Renal pelvis (tissue), 1 donor: ENCODE measurements at regions not wholly inside any gene's neighbourhood (a gene's known extent, or its start where the extent isn't known, plus 50 kb on each side); places are given as distances from the start of the nearest gene placed in this dataset.

Experiments
- DNase-seq: peaks from one replicate; pipeline ENCODE4 v3.0.0-alpha.2; 2013

GRCh38 chr4:121277194-121278105 lies 103.4 kb downstream of the QRFPR start:
- no peak for DNase-seq

DNA sequence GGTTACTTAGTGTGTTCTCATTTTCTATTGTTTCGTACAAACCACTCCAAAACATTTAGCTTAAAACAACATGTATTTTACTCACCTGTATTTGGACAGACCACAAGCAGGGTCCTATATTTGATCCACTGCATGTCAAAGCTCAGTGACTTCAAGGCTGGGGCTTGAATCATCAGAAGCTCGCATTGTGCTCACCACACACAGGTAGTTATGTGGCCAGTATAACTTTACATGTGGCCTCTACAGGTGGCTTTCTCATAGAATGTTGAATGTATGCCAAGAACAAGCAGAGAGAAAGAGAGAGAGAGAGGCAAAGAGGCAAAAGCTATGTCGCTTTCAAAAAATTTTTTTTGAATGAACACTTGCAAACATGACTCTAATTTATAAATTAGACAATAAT lies 107.6 kb downstream of the QRFPR start:
- no peak for DNase-seq

GRCh38 chr4:121272526-121272925 lies 108.3 kb downstream of the QRFPR start:
- no peak for DNase-seq

DNA sequence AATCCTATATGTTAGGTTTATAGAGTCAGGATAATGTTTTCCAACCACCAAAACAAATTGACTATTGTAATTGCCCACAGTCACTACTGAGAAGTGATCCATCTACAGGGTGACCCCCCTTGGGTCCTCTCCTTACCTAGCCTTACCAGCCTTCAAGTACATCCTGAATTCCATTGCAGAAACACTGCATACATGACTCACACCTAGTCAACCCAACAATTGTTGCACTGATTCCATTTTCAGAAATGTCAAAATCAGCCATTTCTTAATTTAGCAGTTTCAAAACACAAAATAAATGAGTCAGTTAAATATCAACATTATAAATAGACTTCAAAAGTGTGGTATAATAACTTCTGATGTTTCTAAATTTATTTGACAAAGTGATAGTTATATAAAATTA lies 106.3 kb upstream of the TNIP3 start:
- DNase-seq, result no peak

DNA sequence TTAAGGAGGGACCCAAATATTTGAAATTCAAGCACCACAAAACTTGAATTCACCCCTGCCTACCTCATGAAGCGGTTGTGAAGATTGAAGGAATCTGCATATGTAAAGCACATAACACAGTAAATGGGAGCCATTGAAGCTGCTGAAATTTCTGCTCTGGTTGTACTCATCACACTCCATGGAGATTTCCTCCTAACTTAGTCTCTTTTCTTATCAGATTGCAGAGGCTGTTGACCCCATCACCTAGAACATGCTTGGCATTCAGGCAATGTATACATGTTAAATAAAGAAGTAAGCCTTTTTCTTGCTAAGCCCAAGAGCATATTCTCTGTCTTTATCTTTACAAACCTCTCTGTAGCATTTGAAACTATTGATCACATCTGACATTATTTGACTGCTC lies 104.9 kb upstream of the TNIP3 start:
- DNase-seq, result no peak

DNA sequence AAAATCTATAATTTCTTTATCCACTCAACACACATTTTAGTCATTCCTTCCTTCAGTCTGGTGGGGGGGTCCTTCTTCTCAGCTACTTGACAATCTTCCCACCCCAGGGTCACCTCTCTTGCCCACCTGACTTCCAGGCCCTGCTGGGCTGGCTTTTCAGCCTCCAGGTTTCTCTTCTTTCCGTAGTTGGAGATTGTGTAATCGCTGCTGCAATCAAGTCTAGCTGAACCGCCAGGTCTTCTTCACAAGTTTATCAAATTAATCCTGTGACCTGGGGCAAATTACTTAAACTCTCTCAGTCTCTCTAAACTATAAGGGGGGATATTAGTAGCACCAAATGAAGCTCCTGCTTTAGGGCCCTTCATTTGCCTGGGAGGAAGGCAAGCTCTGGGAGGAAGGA lies 102.9 kb upstream of the TNIP3 start:
- no peak for DNase-seq

GRCh38 chr4:121256887-121257466 lies 92.9 kb upstream of the TNIP3 start:
- DNase-seq, result no peak

- DNase-seq, result no peak
Measured at GRCh38 chr4:121255986-121256750, 92.0 kb upstream of the TNIP3 start.

DNA sequence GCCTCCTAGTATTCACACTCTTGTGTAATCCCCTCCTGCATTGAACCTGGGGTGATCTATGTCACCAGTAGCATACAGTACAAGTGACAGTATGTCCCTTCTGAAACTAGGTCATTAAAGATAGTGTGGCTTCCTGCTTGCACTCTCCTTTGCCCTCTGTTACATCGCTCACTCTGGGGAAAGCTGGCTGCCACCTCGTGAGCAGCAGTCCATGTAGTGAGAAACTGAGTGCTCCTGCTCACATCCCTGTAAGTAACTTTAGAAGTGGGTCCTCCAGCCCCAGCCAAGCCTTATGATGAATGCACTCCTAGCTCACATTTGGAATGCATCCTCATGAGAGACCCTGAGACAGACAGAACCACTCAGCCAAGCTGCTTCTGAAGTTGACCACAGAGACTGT lies 89.8 kb upstream of the TNIP3 start:
- DNase-seq, result no peak

GRCh38 chr4:121252224-121252806 lies 88.2 kb upstream of the TNIP3 start:
- DNase-seq, result peak; percentile 63

- no peak for DNase-seq
Measured at GRCh38 chr4:121248747-121249146, 84.6 kb upstream of the TNIP3 start.

DNA sequence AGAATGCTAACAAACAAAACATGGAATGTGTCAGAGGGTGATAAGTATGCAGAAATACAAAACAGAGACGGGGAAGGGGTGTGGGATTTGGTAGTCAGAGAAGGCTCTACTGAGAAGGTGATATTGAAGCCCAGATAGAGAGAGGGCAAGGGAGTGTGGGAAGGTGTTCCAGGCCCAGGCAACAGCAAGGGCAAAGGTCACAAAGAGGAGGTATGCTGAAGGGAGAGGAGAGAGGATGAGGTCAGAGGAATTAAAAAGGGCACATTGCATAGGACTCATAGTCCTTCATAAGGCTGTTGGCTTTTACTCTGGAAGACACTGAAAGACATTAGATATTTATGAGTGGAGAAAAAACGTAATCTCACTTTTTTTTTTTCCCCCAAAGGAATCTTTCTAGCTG lies 82.6 kb upstream of the TNIP3 start:
- no peak for DNase-seq

- DNase-seq, result no peak
Measured at GRCh38 chr4:121243485-121243884, 79.4 kb upstream of the TNIP3 start.

DNA sequence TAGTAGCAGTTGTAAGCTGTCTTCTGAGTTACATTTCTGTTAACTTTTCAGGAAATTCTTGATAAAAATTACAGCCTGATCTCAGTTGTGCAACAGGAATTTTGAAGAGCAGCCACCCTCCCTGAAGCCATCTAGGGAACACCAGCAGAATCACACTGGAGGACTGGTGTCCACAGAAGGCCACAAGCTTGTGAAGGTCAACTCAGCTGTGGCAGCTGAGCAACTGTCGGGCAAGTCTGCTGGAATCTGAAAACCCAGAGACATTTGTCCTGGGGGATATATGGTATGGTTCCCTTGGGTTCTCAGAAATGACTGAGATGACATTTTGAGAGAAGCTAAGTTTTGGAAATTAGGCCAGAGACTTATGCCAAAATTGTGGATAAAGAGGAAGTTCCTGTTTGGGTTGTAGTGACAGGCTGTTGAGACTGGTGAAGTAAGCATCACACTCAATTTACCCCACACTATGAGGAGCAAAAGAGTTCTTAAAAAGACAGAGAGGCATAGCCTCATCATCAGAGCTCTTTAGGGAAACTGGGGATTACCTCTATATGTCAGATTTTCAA lies 78.1 kb upstream of the TNIP3 start:
- DNase-seq, result no peak

DNA sequence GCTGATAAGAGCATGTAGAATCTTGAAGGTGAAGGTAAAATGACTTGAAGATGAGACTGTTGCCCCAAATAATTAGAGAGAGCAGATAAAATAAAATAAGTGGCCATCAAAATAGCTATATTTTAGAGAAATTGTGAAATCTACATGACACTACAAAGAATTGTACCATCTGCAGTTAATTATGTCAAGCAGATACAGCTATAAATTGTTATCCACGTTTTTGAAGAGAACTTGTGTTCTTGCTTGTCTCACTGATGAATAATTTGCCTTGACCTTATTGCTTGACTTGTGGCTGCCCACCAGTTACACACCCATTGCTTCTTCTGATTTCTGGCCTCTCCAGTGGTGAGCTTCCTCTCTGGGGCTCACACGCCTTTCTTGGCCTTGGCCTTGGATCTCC lies 75.8 kb upstream of the TNIP3 start:
- DNase-seq, result no peak

DNA sequence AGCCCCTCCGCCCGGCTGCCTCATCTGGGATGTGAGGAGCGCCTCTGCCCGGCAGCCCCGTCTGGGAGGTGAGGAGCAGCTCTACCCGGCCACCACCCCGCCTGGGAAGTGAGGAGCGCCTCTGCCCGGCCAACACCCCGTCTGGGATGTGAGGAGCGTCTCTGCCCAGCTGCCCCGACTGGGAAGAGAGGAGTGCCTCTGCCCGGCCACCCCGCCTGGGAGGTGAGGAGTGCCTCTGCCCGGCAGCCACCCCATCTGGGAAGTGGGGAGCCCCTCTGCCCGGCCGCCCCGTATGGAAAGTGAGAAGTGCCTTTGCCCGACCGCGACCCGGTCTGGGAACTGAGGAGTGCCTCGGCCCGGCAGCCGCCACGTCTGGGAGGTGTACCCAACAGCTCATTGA lies 74.3 kb upstream of the TNIP3 start:
- no peak for DNase-seq

- no peak for DNase-seq
Measured at GRCh38 chr4:121237069-121237399, 72.9 kb upstream of the TNIP3 start.

DNA sequence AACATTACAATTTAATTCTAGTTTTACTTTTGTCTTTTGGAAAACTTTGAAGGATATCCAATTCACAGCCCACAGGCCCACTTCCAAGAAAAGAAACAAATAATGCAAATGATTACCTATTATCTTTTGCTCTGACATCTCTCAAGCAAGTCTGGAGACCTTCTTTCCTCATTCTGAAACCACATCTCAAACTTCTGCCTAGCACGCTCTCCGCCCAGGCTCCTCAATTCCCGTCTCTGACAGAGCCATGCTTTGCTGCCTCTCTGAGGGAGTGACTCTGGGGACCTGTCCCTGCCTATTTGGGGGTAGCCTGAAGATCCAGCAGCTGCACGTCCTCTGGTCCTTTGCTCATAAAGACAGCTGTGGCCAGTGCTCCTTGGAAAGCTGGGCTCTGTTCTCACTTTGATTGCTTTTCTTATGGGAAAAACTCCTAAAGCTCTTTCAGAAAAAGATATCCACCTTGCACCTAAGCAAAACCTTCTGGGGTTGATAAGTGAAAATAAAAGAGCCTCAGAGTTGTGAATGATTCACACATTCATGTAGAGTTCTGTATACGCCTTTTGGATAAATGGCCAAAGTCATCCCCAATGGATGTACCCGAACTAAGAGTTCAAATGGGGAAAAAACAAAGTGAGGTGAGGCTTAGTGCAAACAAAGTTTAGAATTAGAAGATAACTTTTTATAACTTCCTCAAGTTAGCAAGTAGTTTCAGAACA lies 72.4 kb upstream of the TNIP3 start:
- no peak for DNase-seq

GRCh38 chr4:121233982-121234381 lies 69.9 kb upstream of the TNIP3 start:
- no peak for DNase-seq

- DNase-seq, result no peak
Measured at GRCh38 chr4:121229993-121230392, 65.9 kb upstream of the TNIP3 start.

DNA sequence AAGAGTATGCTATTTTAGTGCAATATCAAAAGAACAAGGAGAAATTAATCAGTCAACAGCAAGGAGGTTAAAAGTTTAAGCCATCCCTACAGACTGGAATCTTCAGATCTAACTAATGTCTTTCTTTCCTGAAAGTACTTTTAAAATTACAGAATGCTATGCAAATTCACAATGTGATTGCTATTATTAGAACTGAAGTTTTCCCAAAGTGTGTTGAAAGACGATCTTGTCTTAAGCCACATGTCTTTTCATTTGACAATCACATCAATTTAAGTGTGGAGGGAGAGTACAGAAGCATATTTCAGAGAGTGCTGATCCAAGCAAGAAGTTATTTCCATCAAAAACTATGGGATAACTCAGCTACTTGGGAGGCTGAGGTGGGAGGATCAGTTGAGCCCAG lies 64.7 kb upstream of the TNIP3 start:
- DNase-seq, result no peak

DNA sequence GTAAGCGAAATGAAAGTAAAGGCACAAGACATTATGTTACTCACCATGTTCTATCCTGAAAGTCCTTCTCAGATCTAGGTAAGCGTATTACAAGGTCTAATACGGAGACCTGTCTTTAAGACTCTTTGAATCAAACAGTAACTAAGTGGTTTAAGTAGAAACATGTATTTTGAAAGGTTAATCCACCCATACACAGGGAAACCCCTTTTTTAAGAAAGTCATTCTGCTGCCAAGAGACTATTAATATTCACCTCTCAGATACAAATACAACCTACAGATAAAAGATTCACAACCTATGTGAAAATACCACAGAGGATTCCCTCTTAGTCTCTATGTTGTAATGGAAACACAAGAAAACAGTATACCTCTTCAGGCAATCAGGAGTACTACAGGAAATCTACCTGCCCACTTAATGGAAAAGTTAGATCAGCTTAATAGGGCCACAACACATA lies 63.2 kb upstream of the TNIP3 start:
- DNase-seq, result no peak
